Aorta (tissue), 5 donors: ENCODE measurements at regions not wholly inside any gene's neighbourhood (a gene's known extent, or its start where the extent isn't known, plus 50 kb on each side); places are given as distances from the start of the nearest gene placed in this dataset.

Experiments
- ATAC-seq: fragments of 200-7000 bp; cut with Tn5 transposase; one replicate; pipeline ENCODE4 v1.9.1; 2022; ENCODE audit warnings: moderate library complexity; ENCODE audit not compliant: low FRiP score
- DNase-seq, 2 donors: peaks; one replicate each; pipeline ENCODE4 v3.0.0-alpha.2; 2020
- H3K27ac ChIP-seq, 2 donors: one replicate each; pipeline ENCODE4 v1.5.1; 2013; ENCODE audit warnings: low read length in 2 of 2, mild to moderate bottlenecking in 2 of 2, moderate library complexity in 2 of 2, control low read depth in 1 of 2, inconsistent platforms in 1 of 2, low read depth in 1 of 2
- H3K27me3 ChIP-seq, 2 donors: one replicate each; pipeline ENCODE4 v1.6.1; 2013; ENCODE audit warnings: control low read depth in 1 of 2, low read length in 1 of 2, mild to moderate bottlenecking in 1 of 2, moderate library complexity in 1 of 2; ENCODE audit not compliant: insufficient read depth in 2 of 2, control insufficient read depth in 1 of 2
- H3K36me3 ChIP-seq, 2 donors: one replicate each; pipeline ENCODE4 v1.6.1; 2013; ENCODE audit warnings: control low read depth in 1 of 2, low read length in 1 of 2, mild to moderate bottlenecking in 1 of 2; ENCODE audit not compliant: insufficient read depth in 2 of 2, control insufficient read depth in 1 of 2
- H3K4me1 ChIP-seq, 2 donors: one replicate each; pipeline ENCODE4 v1.6.1; 2013; ENCODE audit warnings: low read length in 2 of 2, control low read depth in 1 of 2, mild to moderate bottlenecking in 1 of 2, moderate library complexity in 1 of 2; ENCODE audit not compliant: insufficient read depth in 2 of 2, control insufficient read depth in 1 of 2
- H3K4me3 ChIP-seq, 2 donors: one replicate each; pipeline ENCODE4 v1.5.1; 2013; ENCODE audit warnings: low read length in 2 of 2, control low read depth in 1 of 2, mild to moderate bottlenecking in 1 of 2
- H3K9me3 ChIP-seq: one replicate; pipeline ENCODE4 v1.6.1; 2013; ENCODE audit warnings: mild to moderate bottlenecking, low read length; ENCODE audit not compliant: control insufficient read depth
- WGBS, 2 donors: extraction: QIAGEN DNeasy Blood & Tissue Kit; methylation state at CpG; one replicate each; pipeline ENCODE4 v1.1.7; 2013; 5-methylcytosine and 5-hydroxymethylcytosine counted together
- intact Hi-C, 2 donors: fragments of 100-400 bp; cut with DNase I; formaldehyde crosslinking; loops; one replicate each; pipeline versions ENCODE4 v1.14.2 to v1.15.0; 2022
- donor health status: healthy with polysubstance abuse.
- donor health status: Bipolar disorder and iron deficiency.
- donor health status: DM: no; HTN: no; CAD: no.
- donor health status: DM: no; HTN: no; CAD: no.
- donor health status: DM: yes; HTN: yes; CAD: no.

GRCh38 chr1:195948123-195948895 lies 659.9 kb downstream of the KCNT2 start:
- intact Hi-C loops = no loop called here

GRCh38 chr1:195946500-195946899 lies 661.7 kb downstream of the KCNT2 start:
- ATAC-seq = no peak
- peaks cover 3% of the 10 kb centered on the region for H3K9me3 ChIP-seq
- no peak overlapping the region for H3K4me3 ChIP-seq
- DNase-seq = no peak
- intact Hi-C loops = no loop called here
- no peaks in the 10 kb centered on the region for H3K4me1 ChIP-seq
- no peaks in the 10 kb centered on the region for H3K36me3 ChIP-seq
- H3K27ac ChIP-seq = no peak overlapping the region
- no peaks in the 10 kb centered on the region for H3K27me3 ChIP-seq
- WGBS, 2 donors = 63 to 73% methylated on average over 4 of the region's 4 CpGs

More at GRCh38 chr1:195948123-195948895, 659.9 kb downstream of the KCNT2 start:
- H3K4me3 ChIP-seq = no peak overlapping the region
- H3K27me3 ChIP-seq = no peaks in the 10 kb centered on the region
- WGBS, 2 donors = 95 to 96% methylated on average over 22 of the region's 22 CpGs
- H3K27ac ChIP-seq = no peak overlapping the region
- no peak for DNase-seq
- ATAC-seq = peak; percentile 27
- no peaks in the 10 kb centered on the region for H3K36me3 ChIP-seq
- no peaks in the 10 kb centered on the region for H3K4me1 ChIP-seq
- H3K9me3 ChIP-seq = peaks cover under 1% of the 10 kb centered on the region

- H3K36me3 ChIP-seq = no peaks in the 10 kb centered on the region
- WGBS, 2 donors = 78 to 90% methylated on average over 1 of the region's 1 CpG
- no peaks in the 10 kb centered on the region for H3K4me1 ChIP-seq
- DNase-seq (no peak), ATAC-seq (no peak)
- no peak overlapping the region for H3K4me3 ChIP-seq
- no peak overlapping the region for H3K27ac ChIP-seq
- H3K9me3 ChIP-seq = peaks cover 3% of the 10 kb centered on the region
- intact Hi-C loops = no loop called here
- H3K27me3 ChIP-seq = no peaks in the 10 kb centered on the region
Observed at GRCh38 chr1:195941795-195942194, 666.4 kb downstream of the KCNT2 start.

GRCh38 chr1:195941314-195941713 lies 666.9 kb downstream of the KCNT2 start:
- H3K4me3 ChIP-seq = no peak overlapping the region
- 96% methylated on average over 1 of the region's 1 CpG for WGBS, 2 donors
- no peaks in the 10 kb centered on the region for H3K4me1 ChIP-seq
- H3K36me3 ChIP-seq = no peaks in the 10 kb centered on the region
- no peaks in the 10 kb centered on the region for H3K27me3 ChIP-seq
- intact Hi-C loops = no loop called here
- H3K9me3 ChIP-seq = peaks cover 3% of the 10 kb centered on the region
- DNase-seq (no peak), ATAC-seq (no peak)
- H3K27ac ChIP-seq = no peak overlapping the region

GRCh38 chr1:195939844-195940243 lies 668.4 kb downstream of the KCNT2 start:
- H3K9me3 ChIP-seq = peaks cover 3% of the 10 kb centered on the region
- no peak for DNase-seq
- no peaks in the 10 kb centered on the region for H3K4me1 ChIP-seq
- H3K27me3 ChIP-seq = no peaks in the 10 kb centered on the region
- H3K4me3 ChIP-seq = no peak overlapping the region
- intact Hi-C loops = no loop called here
- no peaks in the 10 kb centered on the region for H3K36me3 ChIP-seq
- no peak overlapping the region for H3K27ac ChIP-seq
- ATAC-seq = no peak
- 62 to 70% methylated on average over 3 of the region's 3 CpGs for WGBS, 2 donors

GRCh38 chr1:195934817-195935553 lies 673.3 kb downstream of the KCNT2 start:
- ATAC-seq = no peak

GRCh38 chr1:195933835-195934234 lies 674.4 kb downstream of the KCNT2 start:
- WGBS, 2 donors = 93 to 95% methylated on average over 1 of the region's 1 CpG
- Histone ChIP-seq H3K9me3 (no peaks in the 10 kb centered on the region), H3K27ac (no peak overlapping the region), H3K4me1 (no peaks in the 10 kb centered on the region), H3K4me3 (no peak overlapping the region), H3K36me3 (no peaks in the 10 kb centered on the region), H3K27me3 (no peaks in the 10 kb centered on the region)
- no peak for ATAC-seq
- no peak for DNase-seq
- intact Hi-C loops = no loop called here

More at GRCh38 chr1:195934817-195935553, 673.3 kb downstream of the KCNT2 start:
- no peaks in the 10 kb centered on the region for H3K4me1 ChIP-seq
- no peak overlapping the region for H3K27ac ChIP-seq
- intact Hi-C loops = no loop called here
- H3K4me3 ChIP-seq = no peak overlapping the region
- DNase-seq = no peak
- H3K36me3 ChIP-seq = no peaks in the 10 kb centered on the region
- no peaks in the 10 kb centered on the region for H3K9me3 ChIP-seq
- no peaks in the 10 kb centered on the region for H3K27me3 ChIP-seq
- WGBS, 2 donors = 56 to 57% methylated on average over 10 of the region's 10 CpGs

- WGBS, 2 donors = 94 to 97% methylated on average over 1 of the region's 1 CpG
- intact Hi-C loops = no loop called here
- H3K4me1 ChIP-seq = no peaks in the 10 kb centered on the region
- DNase-seq (no peak), ATAC-seq (no peak)
- H3K27me3 ChIP-seq = no peaks in the 10 kb centered on the region
- peaks cover 5% of the 10 kb centered on the region for H3K9me3 ChIP-seq
- no peak overlapping the region for H3K4me3 ChIP-seq
- H3K27ac ChIP-seq = no peak overlapping the region
- no peaks in the 10 kb centered on the region for H3K36me3 ChIP-seq
Observed at GRCh38 chr1:195915826-195916225, 692.4 kb downstream of the KCNT2 start.

- no peak for ATAC-seq
- Histone ChIP-seq H3K4me1 (no peaks in the 10 kb centered on the region), H3K4me3 (no peak overlapping the region), H3K27me3 (no peaks in the 10 kb centered on the region), H3K27ac (no peak overlapping the region), H3K9me3 (no peaks in the 10 kb centered on the region), H3K36me3 (no peaks in the 10 kb centered on the region)
- DNase-seq = no peak
- WGBS, 2 donors = 93 to 94% methylated on average over 6 of the region's 6 CpGs
- intact Hi-C loops = no loop called here
Observed at GRCh38 chr1:195909061-195909460, 699.2 kb downstream of the KCNT2 start.
